ENCODE measurements at regions not wholly inside any gene's neighbourhood (a gene's known extent, or its start where the extent isn't known, plus 50 kb on each side); places are given as distances from the start of the nearest gene placed in this dataset.

DNA sequence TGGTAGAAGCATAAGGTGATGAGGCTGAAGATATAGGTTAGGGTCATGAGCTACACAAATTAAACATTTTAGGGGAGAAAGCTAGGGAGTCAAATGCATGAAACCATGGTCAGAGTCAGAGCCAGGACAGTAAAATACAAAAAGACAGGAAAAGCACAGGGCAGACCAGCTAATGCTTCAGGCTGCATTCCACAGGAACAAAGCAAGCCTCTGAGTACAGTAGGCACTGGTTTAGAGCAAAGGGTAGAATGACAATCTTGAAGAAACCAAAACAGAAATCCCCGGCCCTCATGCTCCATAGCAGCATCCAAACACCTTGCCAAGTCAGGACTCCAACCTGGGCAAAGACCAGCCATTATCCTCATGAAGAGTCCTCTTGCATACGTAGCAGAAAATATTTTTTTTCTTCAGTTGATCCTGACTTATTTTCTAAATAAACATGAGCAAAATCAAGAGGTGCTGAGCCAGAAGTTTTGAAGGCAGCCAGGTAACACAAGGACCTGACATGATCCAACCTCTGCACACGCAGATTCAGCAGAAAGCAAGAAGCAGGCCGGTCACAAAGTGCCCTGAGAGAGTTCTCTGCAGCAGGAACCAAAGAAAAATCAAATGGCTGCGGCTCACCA lies 273.1 kb downstream of the TTLL7 start:
- no peaks in the 10 kb centered on the region for H3K36me3 Mint-ChIP-seq (ENCODE audit: low read depth)
- DNase-seq (no peak), ATAC-seq (no peak)
- H3K4me3 Mint-ChIP-seq, result no peak overlapping the region
- H3K4me1 Mint-ChIP-seq, result no peaks in the 10 kb centered on the region
- no peaks in the 10 kb centered on the region for H3K27me3 Mint-ChIP-seq
- H3K27ac Mint-ChIP-seq, result no peak overlapping the region
- H3K9me3 Mint-ChIP-seq, result no peaks in the 10 kb centered on the region

DNA sequence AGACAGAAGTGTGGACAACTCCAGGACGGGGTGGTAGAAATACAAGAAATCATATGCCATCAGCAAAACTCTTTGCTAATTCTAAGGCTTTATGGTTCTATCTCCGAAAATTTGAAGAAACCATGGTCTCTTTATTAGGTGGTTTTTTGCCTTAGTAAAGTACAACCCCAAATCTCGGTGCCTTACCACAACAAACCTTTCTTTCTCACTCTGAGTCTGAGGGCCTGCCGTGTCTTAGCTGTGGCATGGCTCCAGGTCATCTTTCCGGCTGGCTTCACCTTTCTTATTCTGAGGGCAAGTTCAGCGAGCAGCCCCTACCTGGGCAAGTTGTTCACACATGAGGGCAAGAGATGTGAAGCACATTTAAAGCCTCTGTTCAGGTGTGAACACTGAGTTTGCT lies 280.6 kb downstream of the TTLL7 start:
- no peak overlapping the region for H3K27ac Mint-ChIP-seq
- H3K36me3 Mint-ChIP-seq (ENCODE audit: low read depth), result no peaks in the 10 kb centered on the region
- H3K27me3 Mint-ChIP-seq, result no peaks in the 10 kb centered on the region
- no peaks in the 10 kb centered on the region for H3K4me1 Mint-ChIP-seq
- no peak overlapping the region for H3K4me3 Mint-ChIP-seq
- H3K9me3 Mint-ChIP-seq, result no peaks in the 10 kb centered on the region
- ATAC-seq (no peak), DNase-seq (no peak)

DNA sequence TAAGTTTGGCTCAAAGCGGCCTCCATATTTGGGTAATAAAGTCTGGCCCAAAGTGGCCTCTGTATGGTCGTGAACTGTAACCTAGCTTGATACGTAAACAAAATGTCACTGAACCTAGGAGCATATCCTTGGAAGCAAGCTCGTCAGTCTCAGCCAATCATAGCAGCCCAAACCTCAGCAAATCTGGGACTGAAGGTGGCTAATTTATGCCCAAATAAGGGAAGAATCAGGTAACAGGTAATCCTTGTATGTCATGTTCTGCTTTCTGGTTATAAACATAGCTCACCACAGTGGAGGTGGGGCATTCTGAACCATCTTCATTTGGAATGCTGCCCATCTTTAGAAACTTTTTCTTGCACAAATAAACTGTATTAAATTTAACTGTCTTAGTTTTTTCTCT lies 281.1 kb downstream of the TTLL7 start:
- DNase-seq (no peak), ATAC-seq (no peak)
- H3K27ac Mint-ChIP-seq, result no peak overlapping the region
- no peaks in the 10 kb centered on the region for H3K36me3 Mint-ChIP-seq (ENCODE audit: low read depth)
- no peak overlapping the region for H3K4me3 Mint-ChIP-seq
- H3K27me3 Mint-ChIP-seq, result no peaks in the 10 kb centered on the region
- H3K4me1 Mint-ChIP-seq, result no peaks in the 10 kb centered on the region
- H3K9me3 Mint-ChIP-seq, result peaks cover 1% of the 10 kb centered on the region

DNA sequence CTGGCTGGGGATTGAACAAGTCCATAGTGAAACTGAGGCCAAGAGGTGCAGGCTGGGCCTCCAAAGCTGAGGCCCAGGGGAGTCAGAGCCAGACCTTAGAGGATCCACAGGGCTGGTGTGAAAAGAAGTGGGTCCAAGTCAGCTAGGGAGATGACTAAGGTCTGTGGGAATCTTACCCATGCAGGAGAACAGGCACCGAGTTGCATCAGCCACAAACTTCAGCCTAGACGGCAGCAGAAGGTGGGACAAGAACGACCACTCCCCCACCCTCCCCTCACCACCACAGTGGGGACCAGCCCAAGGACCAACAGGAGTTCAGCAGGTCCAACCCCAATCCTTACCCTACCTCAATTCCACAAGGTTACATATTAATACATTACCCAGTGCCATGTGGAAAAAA lies 282.3 kb downstream of the TTLL7 start:
- ATAC-seq, result no peak
- no peaks in the 10 kb centered on the region for H3K36me3 Mint-ChIP-seq (ENCODE audit: low read depth)
- DNase-seq, result no peak
- no peaks in the 10 kb centered on the region for H3K4me1 Mint-ChIP-seq
- H3K4me3 Mint-ChIP-seq, result no peak overlapping the region
- no peak overlapping the region for H3K27ac Mint-ChIP-seq
- peaks cover 5% of the 10 kb centered on the region for H3K9me3 Mint-ChIP-seq
- H3K27me3 Mint-ChIP-seq, result no peaks in the 10 kb centered on the region

DNA sequence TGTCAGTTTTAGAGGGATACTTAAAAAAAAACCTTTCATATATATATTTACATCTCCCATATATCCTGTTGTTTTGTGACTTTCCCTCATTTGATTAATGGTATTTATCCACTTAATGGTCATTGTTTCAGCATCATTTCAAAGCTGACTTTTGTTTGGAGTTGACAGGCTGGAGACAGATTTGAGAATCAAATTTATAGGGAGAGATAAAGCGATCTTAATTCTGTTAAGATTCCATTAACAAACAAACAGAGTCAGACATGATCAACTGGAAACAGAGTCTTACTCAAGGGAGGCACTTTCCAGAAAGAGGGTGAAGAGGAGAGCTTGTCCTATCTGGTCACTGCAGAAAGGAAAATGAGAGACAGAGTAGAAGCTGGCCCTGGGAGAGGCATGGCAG lies 283.4 kb downstream of the TTLL7 start:
- no peak for DNase-seq
- no peak overlapping the region for H3K27ac Mint-ChIP-seq
- no peaks in the 10 kb centered on the region for H3K4me1 Mint-ChIP-seq
- H3K36me3 Mint-ChIP-seq (ENCODE audit: low read depth), result no peaks in the 10 kb centered on the region
- H3K4me3 Mint-ChIP-seq, result no peak overlapping the region
- no peaks in the 10 kb centered on the region for H3K27me3 Mint-ChIP-seq
- ATAC-seq, result no peak
- H3K9me3 Mint-ChIP-seq, result peaks cover 5% of the 10 kb centered on the region

DNA sequence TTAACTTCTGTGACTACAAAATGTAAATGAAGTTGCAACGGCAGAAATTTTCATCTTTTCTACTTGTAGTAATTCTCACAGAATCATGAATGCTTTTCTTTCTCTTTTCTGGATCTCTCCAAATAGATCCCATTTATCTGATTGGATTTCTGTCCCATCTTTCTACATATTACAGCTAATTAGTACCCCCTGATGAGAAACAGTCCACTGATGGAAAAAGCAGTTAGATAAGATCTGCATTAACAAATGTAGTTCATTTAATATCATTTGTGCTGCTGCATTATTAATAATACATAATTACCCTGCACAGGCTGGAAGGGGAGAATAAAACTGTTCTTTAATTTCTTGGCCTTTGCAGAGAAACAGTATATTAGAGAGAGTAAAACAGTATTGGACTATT lies 289.3 kb downstream of the TTLL7 start:
- Mint-ChIP-seq H3K27ac (no peak overlapping the region), H3K4me3 (no peak overlapping the region), H3K36me3 (ENCODE audit: low read depth) (peaks cover 4% of the 10 kb centered on the region), H3K9me3 (peaks cover 5% of the 10 kb centered on the region), H3K27me3 (no peaks in the 10 kb centered on the region), H3K4me1 (peaks cover 17% of the 10 kb centered on the region)
- ATAC-seq, result no peak
- no peak for DNase-seq

DNA sequence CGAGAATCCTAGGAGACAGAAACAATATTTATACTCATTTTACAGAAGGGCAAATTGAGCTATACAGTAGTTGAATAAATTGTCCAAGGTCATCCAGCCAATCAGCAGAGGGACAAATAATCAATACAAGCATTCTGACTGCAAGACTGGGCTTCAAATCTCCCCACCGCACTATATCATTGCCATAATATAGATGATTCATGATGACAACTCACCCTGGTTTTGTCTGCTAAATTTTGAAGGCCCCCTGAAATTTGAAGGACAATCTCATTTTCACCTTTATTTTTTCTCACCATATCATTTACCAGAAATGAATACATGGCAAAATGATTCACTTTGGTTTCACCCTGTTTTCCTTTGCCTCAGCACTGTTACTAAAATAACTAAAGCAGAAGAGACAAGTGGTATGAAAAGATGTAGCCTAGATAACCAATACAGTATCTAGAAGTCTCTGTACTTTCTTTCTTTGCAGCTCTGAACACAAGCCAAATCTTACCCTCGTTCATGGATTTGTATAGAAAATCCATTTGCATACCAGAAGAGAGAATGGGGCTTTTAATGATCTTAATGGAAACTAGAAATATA lies 292.5 kb downstream of the TTLL7 start:
- ATAC-seq (peak; percentile 81), DNase-seq (no peak)
- H3K36me3 Mint-ChIP-seq (ENCODE audit: low read depth), result peaks cover 4% of the 10 kb centered on the region
- no peaks in the 10 kb centered on the region for H3K9me3 Mint-ChIP-seq
- no peak overlapping the region for H3K4me3 Mint-ChIP-seq
- H3K27ac Mint-ChIP-seq, result peak overlapping the region; percentile 50
- peaks cover 33% of the 10 kb centered on the region for H3K4me1 Mint-ChIP-seq
- H3K27me3 Mint-ChIP-seq, result no peaks in the 10 kb centered on the region

DNA sequence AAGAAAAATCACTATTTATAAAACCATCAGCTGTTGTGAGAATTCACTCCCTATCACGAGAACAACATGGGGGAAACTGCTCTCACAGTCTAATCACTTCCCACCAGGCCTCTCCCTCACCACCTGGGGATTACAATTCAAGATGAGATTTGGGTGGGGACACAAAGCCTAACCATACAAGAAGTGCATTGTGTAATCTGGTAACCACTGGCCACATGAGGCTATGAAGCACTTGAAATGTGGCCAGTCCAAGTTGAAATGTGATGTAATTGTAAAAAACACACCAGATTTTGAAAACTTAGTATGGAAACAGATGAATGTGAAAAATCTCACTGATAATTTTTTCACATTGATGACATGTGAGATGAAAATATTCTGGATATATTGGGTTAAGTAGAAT lies 293.8 kb downstream of the TTLL7 start:
- no peak overlapping the region for H3K4me3 Mint-ChIP-seq
- H3K27me3 Mint-ChIP-seq, result no peaks in the 10 kb centered on the region
- DNase-seq (no peak), ATAC-seq (no peak)
- H3K9me3 Mint-ChIP-seq, result no peaks in the 10 kb centered on the region
- H3K36me3 Mint-ChIP-seq (ENCODE audit: low read depth), result peaks cover 4% of the 10 kb centered on the region
- H3K27ac Mint-ChIP-seq, result no peak overlapping the region
- peaks cover 39% of the 10 kb centered on the region for H3K4me1 Mint-ChIP-seq

DNA sequence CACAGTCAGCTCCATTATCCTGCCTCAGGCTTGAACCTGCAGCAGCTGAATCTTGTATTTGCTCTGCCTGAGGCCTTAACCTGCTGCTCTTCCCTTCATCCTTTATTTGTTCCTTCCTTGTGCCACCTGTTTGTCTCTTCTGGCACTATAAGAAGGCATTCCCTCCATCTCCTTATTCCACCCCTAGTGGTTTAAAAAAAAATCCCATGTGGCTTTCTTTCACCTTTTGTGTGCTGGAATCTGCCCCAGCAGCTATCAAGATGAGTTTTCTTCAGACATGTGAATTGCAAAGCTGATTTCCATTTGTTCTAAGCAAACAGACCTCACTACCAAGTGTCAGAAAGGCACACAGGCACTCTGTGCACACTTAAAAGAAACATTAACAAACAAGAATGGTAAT lies 294.6 kb downstream of the TTLL7 start:
- H3K9me3 Mint-ChIP-seq, result peaks cover 2% of the 10 kb centered on the region
- no peak for ATAC-seq
- no peak for DNase-seq
- no peak overlapping the region for H3K4me3 Mint-ChIP-seq
- H3K4me1 Mint-ChIP-seq, result peaks cover 39% of the 10 kb centered on the region
- peaks cover 4% of the 10 kb centered on the region for H3K36me3 Mint-ChIP-seq (ENCODE audit: low read depth)
- H3K27me3 Mint-ChIP-seq, result no peaks in the 10 kb centered on the region
- H3K27ac Mint-ChIP-seq, result no peak overlapping the region

DNA sequence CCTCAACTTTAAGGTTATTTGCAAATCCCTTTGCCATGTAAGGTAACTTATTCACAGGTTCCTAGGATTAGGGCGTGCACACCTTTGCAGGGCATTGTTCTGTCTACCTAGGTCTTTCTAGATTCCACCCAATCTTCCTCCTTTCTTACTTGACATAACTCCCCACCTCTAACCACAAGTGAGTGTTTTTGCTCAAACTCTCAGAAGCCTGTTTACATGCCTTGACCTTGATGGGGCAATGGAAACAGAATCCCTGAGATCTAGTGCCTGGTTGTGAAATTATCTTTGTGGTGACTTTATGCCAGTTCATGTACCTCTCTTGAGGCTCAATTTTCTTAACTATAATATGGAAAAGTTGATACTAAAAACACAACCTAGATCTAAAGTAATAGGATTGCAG lies 296.6 kb downstream of the TTLL7 start:
- no peak overlapping the region for H3K4me3 Mint-ChIP-seq

DNA sequence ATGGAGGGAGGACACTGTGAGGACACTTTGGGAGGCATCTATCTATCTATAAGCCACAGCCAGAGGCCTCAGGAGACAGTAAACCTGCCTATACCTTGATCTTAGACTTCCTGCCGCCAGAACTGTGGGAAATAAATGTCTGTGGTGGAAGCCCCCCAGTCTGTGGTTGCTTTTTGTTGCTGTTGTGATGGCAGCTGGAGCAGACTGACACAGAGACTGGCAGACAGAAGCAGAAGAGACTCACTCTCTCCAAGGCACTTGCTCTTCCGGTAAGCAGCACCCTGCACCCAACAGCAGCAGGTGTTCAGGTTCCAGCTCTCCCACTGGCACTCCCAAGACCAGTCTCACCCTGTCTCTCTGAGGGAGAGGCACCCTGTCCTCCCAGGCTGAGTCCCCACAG lies 297.6 kb downstream of the TTLL7 start:
- peaks cover 4% of the 10 kb centered on the region for H3K9me3 Mint-ChIP-seq
- peaks cover 4% of the 10 kb centered on the region for H3K36me3 Mint-ChIP-seq (ENCODE audit: low read depth)
- H3K27me3 Mint-ChIP-seq, result no peaks in the 10 kb centered on the region
- H3K4me1 Mint-ChIP-seq, result peaks cover 39% of the 10 kb centered on the region
- H3K4me3 Mint-ChIP-seq, result no peak overlapping the region
- H3K27ac Mint-ChIP-seq, result peak overlapping the region; percentile 44
- DNase-seq (no peak), ATAC-seq (peak; percentile 37)

More for the DNA sequence above, 296.6 kb downstream of the TTLL7 start:
- DNase-seq (no peak), ATAC-seq (peak; percentile 12)
- peaks cover 4% of the 10 kb centered on the region for H3K9me3 Mint-ChIP-seq
- H3K4me1 Mint-ChIP-seq, result peaks cover 40% of the 10 kb centered on the region
- H3K27me3 Mint-ChIP-seq, result no peaks in the 10 kb centered on the region
- peaks cover 4% of the 10 kb centered on the region for H3K36me3 Mint-ChIP-seq (ENCODE audit: low read depth)
- no peak overlapping the region for H3K27ac Mint-ChIP-seq

DNA sequence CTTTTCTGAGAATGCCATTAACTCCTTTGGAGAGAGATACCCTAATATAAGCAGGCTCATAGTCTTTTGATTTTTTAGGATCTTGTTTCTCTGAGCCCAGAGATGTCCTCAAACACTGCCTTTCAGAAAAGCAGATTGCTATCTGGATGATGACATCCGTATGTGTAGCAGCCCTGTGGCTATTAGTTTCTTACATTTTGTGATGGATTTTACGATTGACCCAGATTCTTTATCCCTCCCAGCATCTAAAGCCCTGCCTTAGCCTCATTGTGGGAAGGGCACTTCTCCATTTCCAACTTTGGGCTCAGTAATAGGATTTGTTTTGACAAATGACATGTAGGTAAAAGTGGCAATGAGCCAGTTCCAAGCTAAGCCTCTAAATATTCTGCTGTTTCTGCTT lies 300.3 kb downstream of the TTLL7 start:
- Mint-ChIP-seq H3K27ac (no peak overlapping the region), H3K36me3 (ENCODE audit: low read depth) (no peaks in the 10 kb centered on the region), H3K4me3 (no peak overlapping the region), H3K4me1 (peaks cover 31% of the 10 kb centered on the region), H3K9me3 (peaks cover 4% of the 10 kb centered on the region), H3K27me3 (peaks cover 2% of the 10 kb centered on the region)
- ATAC-seq (no peak), DNase-seq (no peak)

DNA sequence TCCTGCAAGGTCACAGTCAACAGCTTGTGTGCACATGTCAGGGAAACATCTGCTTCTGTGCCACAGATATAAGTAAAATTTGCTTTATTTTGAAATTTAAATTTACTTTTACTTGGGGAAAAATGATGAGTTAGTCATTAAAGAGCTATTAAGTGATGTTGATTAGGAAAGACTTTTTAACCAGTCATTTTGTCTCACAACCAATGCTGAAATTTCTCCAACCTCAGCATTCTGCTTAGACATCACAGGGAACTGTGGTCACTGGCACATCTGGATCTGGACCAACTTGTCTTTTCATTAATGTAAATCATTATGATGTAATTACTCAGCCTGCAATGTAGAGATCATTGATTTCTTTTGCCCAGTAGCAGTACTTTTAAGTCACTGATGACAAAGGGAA lies 301.0 kb downstream of the TTLL7 start:
- DNase-seq (no peak), ATAC-seq (no peak)
- Mint-ChIP-seq H3K27me3 (peaks cover 2% of the 10 kb centered on the region), H3K4me1 (peaks cover 37% of the 10 kb centered on the region), H3K36me3 (ENCODE audit: low read depth) (no peaks in the 10 kb centered on the region), H3K27ac (no peak overlapping the region), H3K9me3 (peaks cover 4% of the 10 kb centered on the region), H3K4me3 (no peak overlapping the region)

DNA sequence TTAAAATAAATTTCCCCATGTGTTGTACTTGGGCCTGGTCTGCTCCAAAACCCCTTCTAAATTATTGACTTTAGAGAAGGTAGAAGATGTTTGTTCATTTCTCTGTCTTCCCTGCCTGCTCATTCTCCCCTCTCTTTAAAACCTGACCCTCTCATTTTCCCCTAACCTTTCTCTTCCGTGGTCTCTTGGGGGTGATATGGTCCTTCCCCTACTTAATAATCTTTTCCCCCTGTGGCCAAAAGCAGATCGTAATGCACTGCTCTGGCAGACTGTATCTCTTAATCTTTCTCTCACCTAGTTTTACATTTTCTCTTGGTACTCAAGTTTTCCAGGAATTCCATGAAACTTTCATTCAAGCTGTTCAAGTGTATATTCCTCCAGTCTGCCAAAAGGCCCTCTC lies 301.7 kb downstream of the TTLL7 start:
- Mint-ChIP-seq H3K27me3 (peaks cover 2% of the 10 kb centered on the region), H3K9me3 (peaks cover 4% of the 10 kb centered on the region), H3K36me3 (ENCODE audit: low read depth) (no peaks in the 10 kb centered on the region), H3K4me3 (no peak overlapping the region), H3K4me1 (peaks cover 37% of the 10 kb centered on the region), H3K27ac (no peak overlapping the region)
- peak; percentile 59 for ATAC-seq
- DNase-seq, result no peak

DNA sequence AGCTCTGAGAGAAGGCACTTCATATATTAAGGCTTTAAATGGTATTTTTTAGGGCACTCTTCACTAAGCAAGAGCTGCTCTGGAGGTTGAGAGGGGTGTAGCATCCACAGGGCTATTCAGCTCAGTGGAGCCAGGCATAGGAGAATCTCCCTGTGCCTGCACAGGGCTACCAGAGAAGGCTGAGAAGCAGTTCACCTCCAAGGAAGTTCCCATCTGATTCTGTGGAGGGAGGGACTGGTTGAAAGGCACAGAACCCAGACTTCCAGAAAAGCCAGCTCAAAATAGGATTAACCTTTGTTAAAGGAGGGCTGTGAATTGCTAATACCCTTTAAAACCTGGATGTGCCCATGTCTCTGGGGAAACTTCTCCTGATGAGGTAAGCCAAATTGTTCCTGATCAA lies 304.5 kb downstream of the TTLL7 start:
- Mint-ChIP-seq H3K4me1 (peaks cover 31% of the 10 kb centered on the region), H3K27me3 (peaks cover 2% of the 10 kb centered on the region), H3K36me3 (ENCODE audit: low read depth) (peaks cover 1% of the 10 kb centered on the region), H3K27ac (no peak overlapping the region), H3K9me3 (peaks cover 12% of the 10 kb centered on the region), H3K4me3 (no peak overlapping the region)
- DNase-seq (no peak), ATAC-seq (no peak)
